ENCODE measurements at regions not wholly inside any gene's neighbourhood (a gene's known extent, or its start where the extent isn't known, plus 50 kb on each side); places are given as distances from the start of the nearest gene placed in this dataset.
A peak's percentile ranks its signal among the peaks of the same experiment; 100 is the strongest.
"Not testable (repeated sequence)": the region's sequence is repeated elsewhere in the genome, so short reads cannot be mapped to it uniquely, and the experiment has no call there.

DNA sequence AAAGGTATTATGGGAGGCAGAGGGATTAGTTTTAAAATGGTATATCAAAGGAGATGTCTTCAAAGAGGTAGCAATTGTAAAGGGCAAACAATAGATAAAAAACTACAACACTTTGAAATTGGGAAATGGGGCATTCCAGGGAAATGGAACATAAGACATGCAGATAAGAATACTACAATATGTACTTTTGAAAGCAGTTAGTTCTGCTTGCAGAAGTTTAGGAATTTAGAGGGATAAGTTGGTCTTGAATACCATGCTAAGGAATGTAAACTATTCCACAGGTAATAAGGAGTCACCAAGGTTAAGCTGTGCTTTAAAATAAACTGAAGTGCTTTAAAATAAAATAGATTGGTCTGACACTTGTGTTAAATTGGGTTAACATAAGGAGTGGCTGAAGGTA, 571.7 kb upstream of the ACVR2A start:
- Histone ChIP-seq H3K36me3 (ENCODE audit: control insufficient read depth in 2 of 2, insufficient read depth in 1 of 2, low read length in 2 of 2) (no peaks in the 10 kb centered on the region), H3K27ac (ENCODE audit: extremely low read depth, low read depth, low read length) (no peak overlapping the region), H3K4me1 (ENCODE audit: control insufficient read depth, insufficient read depth, low read length) (no peaks in the 10 kb centered on the region; the same call in 1 of the 2 replicates), H3K4me3 (ENCODE audit: low read depth, low read length) (no peak overlapping the region), H3K9me3 (ENCODE audit: control insufficient read depth, insufficient read depth, low read depth, low read length) (no peaks in the 10 kb centered on the region)
- ChIA-PET POLR2A (no interaction called here), CTCF (interaction anchor here (0.7 kb wide), 1 partner anchor 573 kb away, joined by 3 read pairs; no protein-coding TSS in a partner anchor)
- TF ChIP-seq ZBTB21 (tag by site-specific recombination; IDR thresholded peaks at IDR 0.05) (no peak), ZNF548 (tag by site-specific recombination; IDR thresholded peaks at IDR 0.05) (no peak), ZNF416 (tag by site-specific recombination; IDR thresholded peaks at IDR 0.05) (no peak), ZNF544 (tag by site-specific recombination; IDR thresholded peaks at IDR 0.05) (no peak), ZFP69B (tag by site-specific recombination; IDR thresholded peaks at IDR 0.05) (no peak), ZNF391 (tag by site-specific recombination; IDR thresholded peaks at IDR 0.05; ENCODE audit: borderline replicate concordance, low read depth) (no peak), ZNF157 (tag by site-specific recombination; IDR thresholded peaks at IDR 0.05) (no peak), ZNF394 (tag by site-specific recombination; IDR thresholded peaks at IDR 0.05; ENCODE audit: borderline replicate concordance) (no peak), ZNF747 (tag by site-specific recombination; IDR thresholded peaks at IDR 0.05) (no peak), TCF7L2 (IDR thresholded peaks at IDR 0.05; ENCODE audit: borderline replicate concordance, low read depth, low read length) (no peak), ZNF341 (tag by site-specific recombination; IDR thresholded peaks at IDR 0.05; ENCODE audit: low read depth) (no peak), ZNF175 (tag by site-specific recombination; IDR thresholded peaks at IDR 0.05) (no peak), BCL11A (tag by site-specific recombination; IDR thresholded peaks at IDR 0.05; ENCODE audit: low read depth) (no peak), KLF10 (tag by site-specific recombination; IDR thresholded peaks at IDR 0.05) (no peak), OSR2 (tag by site-specific recombination; IDR thresholded peaks at IDR 0.05) (no peak)
- TF ChIP-seq, protein P1, sequence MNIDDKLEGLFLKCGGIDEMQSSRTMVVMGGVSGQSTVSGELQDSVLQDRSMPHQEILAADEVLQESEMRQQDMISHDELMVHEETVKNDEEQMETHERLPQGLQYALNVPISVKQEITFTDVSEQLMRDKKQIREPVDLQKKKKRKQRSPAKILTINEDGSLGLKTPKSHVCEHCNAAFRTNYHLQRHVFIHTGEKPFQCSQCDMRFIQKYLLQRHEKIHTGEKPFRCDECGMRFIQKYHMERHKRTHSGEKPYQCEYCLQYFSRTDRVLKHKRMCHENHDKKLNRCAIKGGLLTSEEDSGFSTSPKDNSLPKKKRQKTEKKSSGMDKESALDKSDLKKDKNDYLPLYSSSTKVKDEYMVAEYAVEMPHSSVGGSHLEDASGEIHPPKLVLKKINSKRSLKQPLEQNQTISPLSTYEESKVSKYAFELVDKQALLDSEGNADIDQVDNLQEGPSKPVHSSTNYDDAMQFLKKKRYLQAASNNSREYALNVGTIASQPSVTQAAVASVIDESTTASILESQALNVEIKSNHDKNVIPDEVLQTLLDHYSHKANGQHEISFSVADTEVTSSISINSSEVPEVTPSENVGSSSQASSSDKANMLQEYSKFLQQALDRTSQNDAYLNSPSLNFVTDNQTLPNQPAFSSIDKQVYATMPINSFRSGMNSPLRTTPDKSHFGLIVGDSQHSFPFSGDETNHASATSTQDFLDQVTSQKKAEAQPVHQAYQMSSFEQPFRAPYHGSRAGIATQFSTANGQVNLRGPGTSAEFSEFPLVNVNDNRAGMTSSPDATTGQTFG (tag by site-specific recombination; IDR thresholded peaks at IDR 0.05; ENCODE audit: borderline replicate concordance) = no peak

DNA sequence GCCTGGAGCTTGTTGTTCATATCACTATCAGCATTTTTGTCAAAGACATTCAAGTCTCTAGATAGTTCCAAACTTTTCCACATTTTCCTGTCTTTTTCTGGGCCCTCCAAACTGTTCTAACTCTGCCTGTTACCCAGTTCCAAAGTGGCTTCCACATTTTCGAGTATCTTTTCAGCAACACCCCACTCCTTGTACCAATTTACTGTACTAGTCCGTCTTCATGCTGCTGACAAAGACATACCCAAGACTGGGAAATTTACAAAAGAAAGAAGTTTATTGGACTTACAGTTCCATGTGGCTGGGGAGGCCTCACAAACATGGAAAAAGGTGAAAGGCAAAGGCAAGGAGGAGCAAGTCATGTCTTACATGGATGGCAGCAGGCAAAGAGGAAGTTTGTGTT, 575.2 kb upstream of the ACVR2A start:
- H3K36me3 ChIP-seq (ENCODE audit: control insufficient read depth in 2 of 2, insufficient read depth in 1 of 2, low read length in 2 of 2); H3K27ac ChIP-seq (ENCODE audit: extremely low read depth, low read depth, low read length); H3K4me1 ChIP-seq (ENCODE audit: control insufficient read depth, insufficient read depth, low read length); H3K9me3 ChIP-seq (ENCODE audit: control insufficient read depth, insufficient read depth, low read depth, low read length); CTCF ChIA-PET; H3K4me3 ChIP-seq (ENCODE audit: low read depth, low read length); POLR2A ChIA-PET: not testable (repeated sequence)
- peak; percentile 70 for TF ChIP-seq ZNF707 (tag by site-specific recombination; IDR thresholded peaks at IDR 0.05)
- peak; percentile 23 for TF ChIP-seq SETDB1 (IDR thresholded peaks at IDR 0.05; ENCODE audit: insufficient read length, low read length)

DNA sequence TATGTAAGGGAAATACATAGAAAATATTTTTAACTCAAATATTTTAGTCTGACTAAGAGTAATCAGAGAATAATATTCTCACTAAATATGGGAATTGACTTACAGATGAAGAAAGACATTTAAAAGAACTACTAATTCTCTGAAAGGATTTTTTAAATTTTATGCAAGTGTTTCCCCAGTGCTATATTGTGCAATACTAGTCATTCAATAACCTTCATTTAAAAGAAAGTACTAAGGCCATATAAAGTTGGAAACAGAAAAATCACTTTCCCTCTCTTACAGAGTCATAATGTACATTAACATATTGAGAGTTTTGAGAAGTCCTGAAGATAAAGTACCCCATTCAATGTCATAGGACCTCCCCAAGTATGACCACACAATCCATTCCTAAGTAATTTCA, 584.6 kb upstream of the ACVR2A start:
- Histone ChIP-seq H3K27ac (ENCODE audit: extremely low read depth, low read depth, low read length) (no peak overlapping the region), H3K9me3 (ENCODE audit: control insufficient read depth, insufficient read depth, low read depth, low read length) (no peaks in the 10 kb centered on the region), H3K4me3 (ENCODE audit: low read depth, low read length) (no peak overlapping the region), H3K36me3 (ENCODE audit: control insufficient read depth in 2 of 2, insufficient read depth in 1 of 2, low read length in 2 of 2) (no peaks in the 10 kb centered on the region), H3K4me1 (ENCODE audit: control insufficient read depth, insufficient read depth, low read length) (no peaks in the 10 kb centered on the region)
- TF ChIP-seq ZNF600 (tag by site-specific recombination; IDR thresholded peaks at IDR 0.05) = no peak
- TF ChIP-seq ZBTB20 (tag by site-specific recombination; IDR thresholded peaks at IDR 0.05) = no peak
- no peak for TF ChIP-seq ZNF626 (tag by site-specific recombination; IDR thresholded peaks at IDR 0.05)
- TF ChIP-seq ZNF184 (tag by site-specific recombination; IDR thresholded peaks at IDR 0.05) = no peak
- TF ChIP-seq, protein P2, sequence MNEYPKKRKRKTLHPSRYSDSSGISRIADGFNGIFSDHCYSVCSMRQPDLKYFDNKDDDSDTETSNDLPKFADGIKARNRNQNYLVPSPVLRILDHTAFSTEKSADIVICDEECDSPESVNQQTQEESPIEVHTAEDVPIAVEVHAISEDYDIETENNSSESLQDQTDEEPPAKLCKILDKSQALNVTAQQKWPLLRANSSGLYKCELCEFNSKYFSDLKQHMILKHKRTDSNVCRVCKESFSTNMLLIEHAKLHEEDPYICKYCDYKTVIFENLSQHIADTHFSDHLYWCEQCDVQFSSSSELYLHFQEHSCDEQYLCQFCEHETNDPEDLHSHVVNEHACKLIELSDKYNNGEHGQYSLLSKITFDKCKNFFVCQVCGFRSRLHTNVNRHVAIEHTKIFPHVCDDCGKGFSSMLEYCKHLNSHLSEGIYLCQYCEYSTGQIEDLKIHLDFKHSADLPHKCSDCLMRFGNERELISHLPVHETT (tag by site-specific recombination; IDR thresholded peaks at IDR 0.05) = no peak
- TF ChIP-seq ZNF571 (tag by site-specific recombination; IDR thresholded peaks at IDR 0.05) = no peak
- no peak for TF ChIP-seq ZNF830 (tag by site-specific recombination; IDR thresholded peaks at IDR 0.05; ENCODE audit: low read depth)
- ChIA-PET CTCF (no interaction called here), POLR2A (no interaction called here)

Data from HEK293 (cell line).